SW 1271 (cell line): ENCODE measurements at regions not wholly inside any gene's neighbourhood (a gene's known extent, or its start where the extent isn't known, plus 50 kb on each side); places are given as distances from the start of the nearest gene placed in this dataset.
"Not testable (repeated sequence)": the region's sequence is repeated elsewhere in the genome, so short reads cannot be mapped to it uniquely, and the experiment has no call there.

Experiments used
- DNase-seq, 2 experiments: peaks; one replicate each; lab custom pipeline; 2025; lab: John Stamatoyannopoulos, UW

DNA sequence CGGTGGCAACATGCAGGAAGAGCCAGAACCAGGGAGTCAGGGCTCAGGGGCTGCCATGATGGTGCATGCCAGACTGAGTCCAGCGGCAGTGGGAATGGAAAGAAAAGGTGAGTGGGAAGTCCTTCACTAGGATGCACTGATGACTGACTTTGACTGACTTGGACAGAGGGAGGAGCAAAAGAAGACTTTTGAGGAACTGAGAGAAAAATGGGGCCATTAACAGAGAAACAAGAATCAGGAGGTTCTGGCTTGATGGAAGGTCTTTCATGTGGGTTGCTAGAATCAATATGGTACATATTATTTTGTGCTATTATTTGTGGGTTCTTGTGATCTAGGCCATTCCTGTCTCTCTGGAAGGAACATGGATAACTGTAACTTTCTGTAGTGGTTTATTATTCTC lies 454.6 kb upstream of the PROX1 start:
- no peak for DNase-seq

DNA sequence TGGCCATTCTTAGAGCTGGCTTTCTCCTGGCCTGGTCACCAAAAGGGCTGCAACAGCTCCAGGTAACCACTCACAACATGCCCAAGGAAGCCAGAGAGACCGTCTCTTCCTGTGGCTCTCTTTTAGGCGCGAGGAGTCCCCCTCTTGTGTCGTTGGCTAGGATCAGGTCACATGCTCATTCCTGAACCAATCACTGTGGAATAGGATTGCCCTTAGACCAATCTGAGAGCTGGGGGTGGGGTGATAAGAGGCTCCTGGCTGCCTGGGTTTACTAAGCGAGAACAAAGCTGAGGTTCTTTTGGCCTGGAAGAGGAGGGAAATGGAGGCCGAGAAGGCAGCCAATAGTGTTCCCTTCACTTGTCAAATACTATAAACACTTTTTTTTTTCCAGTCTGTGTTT lies 452.1 kb upstream of the PROX1 start:
- DNase-seq = no peak

DNA sequence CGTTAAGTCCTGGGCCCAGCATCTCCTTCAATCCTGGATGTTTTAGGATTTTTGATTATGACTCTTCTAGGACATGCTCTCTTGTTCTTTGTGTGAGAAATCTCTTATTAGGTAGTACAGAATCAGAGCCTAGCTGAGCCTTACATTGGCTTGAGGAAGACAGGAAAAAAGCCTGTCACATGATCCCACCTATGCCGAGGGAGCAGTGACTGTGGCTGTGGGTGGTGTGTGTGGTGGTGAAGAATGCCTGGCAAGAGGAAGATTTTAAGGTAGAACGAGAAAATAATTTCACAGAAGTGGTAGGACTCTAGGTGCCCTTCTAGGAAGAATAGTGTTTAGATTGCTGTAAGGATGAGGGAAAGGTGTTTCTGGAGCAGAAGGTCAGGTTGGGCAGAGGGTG lies 449.5 kb upstream of the PROX1 start:
- DNase-seq = no peak

DNA sequence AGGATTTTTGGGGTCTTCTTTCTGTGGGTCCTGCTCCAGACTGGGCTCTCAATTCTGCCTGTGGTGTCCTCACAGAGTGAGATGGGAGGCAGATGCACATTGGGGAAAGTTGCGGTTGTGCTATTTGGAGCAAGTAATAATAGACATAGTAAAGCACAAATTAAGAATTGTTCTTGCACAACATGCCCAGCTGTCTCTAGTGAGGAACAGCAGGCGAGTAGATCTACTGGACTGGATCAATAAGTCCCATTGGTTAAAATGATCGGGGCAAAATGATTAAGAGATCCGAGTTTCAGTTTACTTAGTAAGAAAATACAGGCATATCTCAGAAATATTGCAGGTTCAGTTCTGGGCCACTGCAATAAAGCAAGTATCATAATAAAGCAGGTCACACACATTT lies 448.3 kb upstream of the PROX1 start:
- no peak for DNase-seq

DNA sequence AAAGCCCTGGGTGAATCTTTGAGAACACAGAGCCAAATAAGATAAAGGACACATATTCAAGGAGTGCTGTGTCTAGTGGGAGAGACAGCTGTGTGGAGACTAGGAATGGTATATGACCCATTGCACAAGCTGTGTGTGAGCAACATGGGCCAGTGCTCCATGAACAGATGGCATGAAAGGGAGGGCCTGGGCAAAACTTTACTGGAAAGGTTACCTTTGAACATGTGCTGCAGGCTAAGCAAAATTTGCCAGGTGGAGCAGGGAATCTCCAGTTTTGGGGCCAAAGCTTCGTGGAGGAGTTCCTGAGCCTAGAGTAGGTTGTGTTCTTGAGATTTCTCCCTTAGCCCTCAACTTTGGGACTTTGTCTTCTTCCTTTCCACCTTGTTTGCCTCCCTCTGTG lies 446.1 kb upstream of the PROX1 start:
- DNase-seq = no peak

DNA sequence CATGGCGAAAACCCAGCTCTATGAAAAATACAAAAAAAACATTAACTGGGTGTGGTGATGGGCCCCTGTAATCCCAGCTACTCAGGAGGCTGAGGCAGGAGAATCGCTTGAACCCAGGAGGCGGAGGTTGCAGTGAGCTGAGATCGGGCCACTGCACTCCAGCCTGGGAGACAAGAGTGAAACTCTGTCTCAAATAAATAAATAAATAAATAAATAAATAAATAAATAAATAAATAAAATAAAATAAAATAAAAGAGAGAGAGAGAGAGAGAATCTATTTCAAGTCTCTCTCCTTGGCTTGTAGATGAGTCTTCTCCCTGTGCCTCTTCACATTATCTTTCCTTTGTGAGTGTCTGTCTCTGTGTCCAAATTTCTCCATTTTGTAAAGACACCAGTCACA lies 442.6 kb upstream of the PROX1 start:
- DNase-seq = not testable (repeated sequence)

DNA sequence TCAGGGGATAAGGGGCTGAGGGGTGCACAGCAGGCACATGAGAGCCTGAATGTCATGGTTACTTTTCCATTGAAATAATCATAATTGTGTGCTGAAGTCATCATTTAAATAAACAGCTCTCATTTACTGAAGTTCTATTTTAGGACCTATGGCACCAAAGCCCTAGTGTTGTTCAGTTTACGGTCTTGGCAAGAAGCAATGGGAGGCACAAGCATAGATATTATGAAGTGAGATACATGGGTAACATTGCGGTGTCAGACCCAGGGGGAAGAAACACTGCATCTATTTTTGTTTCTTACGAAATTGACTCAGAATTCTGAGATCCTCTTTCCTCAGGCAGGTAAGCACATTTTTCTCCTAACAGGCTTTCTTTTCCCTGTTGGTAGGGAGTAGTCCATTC lies 437.8 kb upstream of the PROX1 start:
- no peak for DNase-seq

DNA sequence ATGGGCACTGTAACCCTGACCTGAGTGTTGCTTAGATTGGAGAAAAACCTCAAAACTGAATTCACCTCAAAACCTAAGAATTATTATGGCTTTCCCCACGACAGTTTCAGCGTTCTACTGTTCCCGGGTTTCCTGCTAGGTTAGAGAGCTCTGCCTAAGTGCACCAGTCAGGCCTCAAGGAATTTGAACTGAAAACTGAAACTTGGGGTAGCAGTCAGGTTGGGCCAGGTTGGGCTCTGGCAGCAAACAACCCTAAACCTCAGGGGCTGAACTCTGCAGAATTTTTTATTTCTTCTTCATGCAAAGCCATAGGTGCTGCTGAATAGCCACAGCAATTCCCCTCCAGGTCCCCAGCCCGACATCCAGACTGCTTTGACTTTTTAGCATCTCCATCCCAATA lies 437.0 kb upstream of the PROX1 start:
- DNase-seq = no peak

DNA sequence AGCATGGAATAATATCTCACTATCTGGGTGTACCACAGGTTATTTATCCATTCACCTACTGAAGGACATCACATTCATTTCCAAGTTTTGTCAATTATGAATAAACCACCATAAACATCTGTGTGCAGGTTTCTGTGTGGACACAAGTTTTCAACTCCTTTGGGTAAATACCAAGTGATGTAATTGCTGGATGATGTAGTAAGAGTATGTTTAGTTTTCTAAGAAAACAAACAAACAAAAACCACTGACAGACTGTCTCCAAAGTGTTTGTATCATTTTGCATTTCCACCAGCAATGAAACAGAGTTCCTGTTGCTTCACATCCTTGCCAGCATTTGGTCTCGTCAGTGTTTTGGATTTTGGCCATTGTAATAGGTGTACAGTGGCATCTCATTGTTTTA lies 435.7 kb upstream of the PROX1 start:
- no peak for DNase-seq

DNA sequence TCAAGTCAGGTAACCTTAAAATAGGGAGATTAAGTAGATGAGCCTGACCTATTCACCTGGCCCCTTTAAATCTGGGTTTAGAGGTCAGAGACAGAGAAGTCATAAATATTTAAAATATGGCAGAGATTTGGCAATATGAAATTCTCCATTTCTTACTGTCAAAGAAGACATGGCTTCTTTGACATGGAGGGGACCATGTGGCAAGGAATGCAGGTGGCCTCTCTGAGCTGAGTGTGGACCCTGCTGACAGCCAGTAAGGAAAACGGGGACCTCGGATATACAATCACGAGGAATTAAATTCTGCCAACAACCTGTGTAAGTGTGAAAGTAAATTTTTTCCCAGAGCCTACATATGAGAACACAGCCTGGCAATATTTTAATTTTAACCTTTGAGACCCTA lies 427.5 kb upstream of the PROX1 start:
- DNase-seq = no peak

DNA sequence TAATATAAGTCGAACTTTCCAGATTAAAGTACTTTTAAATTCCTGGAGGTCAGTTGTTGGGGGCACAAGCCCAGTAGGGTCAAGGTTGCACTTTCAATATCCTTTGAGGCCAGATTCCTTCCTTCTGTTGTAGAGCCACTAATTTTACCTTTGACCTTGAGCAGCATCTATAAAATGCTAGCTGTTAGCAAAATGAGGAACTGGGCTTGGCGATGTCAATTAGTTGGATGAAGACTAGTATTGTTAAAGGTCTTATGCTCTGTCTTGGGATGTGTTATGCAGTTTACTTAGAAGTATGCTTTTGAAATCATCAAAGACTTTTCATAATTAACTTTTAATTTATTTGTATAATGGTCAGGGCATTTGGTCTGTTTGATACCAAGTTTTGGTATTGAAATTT lies 425.9 kb upstream of the PROX1 start:
- no peak for DNase-seq

DNA sequence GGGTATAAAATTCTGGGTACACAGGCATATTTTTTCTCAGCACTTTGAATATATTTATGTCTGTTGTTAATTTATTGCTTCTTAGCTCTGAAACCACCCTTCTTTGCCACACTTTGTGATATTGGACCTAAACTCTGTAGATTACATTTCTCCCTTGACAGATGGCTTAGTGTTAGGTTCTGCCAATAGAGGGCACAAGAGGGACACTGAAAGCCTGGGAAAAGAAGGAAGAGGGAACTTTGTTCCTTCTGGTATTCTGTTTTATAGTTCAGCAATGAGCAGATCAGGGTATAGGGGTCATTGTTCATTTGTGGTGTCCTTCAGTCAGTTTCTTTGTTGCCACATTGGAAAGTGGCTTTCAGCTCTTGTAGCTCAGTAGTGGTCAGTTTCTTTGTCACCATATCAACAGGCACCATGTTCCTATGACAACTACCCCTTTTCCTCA lies 423.5 kb upstream of the PROX1 start:
- DNase-seq = no peak

DNA sequence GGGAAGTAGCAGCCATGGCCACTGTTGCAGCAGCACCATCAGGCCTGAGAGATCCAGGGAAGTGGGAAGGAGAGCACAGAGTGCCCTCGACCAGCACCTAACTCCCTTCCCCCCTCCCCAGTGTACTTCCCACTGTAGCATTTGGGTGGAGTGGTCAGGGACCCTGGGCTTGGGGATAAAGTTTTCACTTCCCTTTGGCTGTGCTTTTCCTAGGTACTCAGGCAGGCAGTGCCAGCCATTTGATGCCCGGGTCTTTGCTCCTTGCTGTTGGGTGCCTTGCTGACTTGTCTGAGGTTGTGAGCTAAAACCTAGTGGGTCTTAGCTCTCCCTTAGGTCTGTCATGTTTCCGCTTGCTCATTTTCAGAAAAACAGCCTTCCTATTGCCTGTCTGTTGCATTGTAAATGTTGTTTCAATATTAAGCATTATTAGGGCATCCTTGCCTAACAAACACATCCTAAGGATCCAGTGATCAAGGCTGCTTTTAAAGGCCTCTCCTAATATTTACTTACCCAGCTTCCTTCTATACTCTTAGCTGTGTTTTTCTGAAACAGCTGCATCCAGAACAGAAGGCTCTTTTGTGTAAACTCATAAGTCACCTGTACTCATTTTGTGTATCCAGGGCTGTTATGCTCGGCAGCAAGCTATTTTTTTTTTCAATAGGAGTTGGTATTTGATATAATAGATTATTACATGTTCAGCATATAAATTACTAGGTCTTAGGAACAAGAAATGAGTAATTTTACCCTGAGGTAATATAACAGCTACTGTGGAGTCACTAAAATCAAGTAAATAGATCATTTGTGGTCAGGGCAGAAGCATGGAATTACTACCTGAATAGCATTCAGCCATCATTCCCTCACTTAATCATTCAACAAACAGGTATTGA lies 418.6 kb upstream of the PROX1 start:
- DNase-seq = no peak

DNA sequence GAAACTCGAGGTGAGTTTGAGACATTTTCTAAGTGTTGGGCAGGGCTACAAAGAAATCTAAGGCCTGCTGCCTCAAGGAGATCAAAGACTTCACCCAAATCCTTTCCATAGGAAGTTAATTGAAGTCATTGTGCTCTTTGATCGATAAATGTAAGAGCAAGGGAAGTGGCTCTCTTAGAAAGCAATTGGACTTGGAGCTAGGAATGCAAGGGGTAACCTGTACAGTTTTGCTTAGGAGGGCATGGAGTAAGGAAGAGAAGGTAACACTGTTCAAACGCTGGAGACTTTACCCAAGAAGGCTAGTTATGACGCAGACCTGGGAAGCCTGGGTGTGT lies 418.0 kb upstream of the PROX1 start:
- DNase-seq = no peak

DNA sequence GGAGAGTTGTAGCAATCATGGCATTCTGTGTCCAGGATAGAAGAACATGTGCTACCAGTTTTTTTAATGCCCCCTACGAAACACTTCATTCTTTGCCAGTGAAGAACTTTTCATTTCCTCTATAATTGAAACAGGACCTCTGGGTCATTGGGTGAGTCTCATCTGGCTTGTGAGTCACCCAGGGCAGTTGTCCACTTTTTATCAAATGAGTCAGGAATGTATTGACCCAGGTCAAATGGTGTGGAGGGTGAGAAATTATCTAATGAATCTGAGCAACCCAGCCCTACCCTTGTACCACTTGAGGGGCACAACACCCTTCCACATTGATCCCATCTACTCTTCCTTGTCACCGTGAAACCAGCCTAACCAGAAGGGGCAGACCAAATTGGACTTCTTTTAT lies 417.3 kb upstream of the PROX1 start:
- DNase-seq = no peak

DNA sequence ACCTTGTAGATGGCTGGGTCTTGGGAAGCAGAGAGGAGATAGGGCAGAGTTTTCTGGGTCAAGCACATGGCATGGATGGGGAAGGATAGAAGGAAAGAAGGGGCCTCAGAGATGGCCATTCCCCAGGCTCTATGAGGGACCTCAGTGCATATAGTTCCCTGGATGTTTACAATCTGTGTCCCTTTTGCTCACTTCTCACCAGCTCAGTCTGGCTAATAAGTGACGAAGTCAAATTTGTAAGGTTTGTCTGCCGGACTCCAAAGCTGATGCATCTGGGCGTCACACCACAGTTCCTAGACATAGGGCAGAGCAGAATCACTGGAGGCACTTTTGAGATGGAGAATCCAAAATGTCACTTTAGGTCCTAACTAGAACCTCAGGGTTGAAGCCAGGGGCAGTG lies 416.4 kb upstream of the PROX1 start:
- no peak for DNase-seq

DNA sequence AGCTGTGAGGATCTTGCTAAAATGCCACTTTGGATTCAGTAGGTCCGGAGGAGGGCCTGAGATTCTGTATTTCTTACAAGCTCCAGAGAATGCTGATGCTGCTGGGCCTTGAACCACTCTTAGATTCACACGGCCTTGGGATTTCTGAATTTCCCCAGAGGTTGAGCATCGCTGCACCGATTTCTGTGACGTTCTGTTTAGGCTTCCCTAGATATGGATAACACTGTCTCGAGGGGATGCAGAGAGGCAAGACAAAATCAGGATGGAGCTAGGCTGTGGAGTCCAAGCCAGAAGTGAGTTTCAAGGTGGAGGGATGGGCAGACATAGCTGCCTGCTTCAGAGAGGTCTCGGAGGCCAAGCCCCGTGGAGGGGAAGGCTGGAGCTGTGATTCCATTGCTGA lies 415.9 kb upstream of the PROX1 start:
- DNase-seq = no peak

DNA sequence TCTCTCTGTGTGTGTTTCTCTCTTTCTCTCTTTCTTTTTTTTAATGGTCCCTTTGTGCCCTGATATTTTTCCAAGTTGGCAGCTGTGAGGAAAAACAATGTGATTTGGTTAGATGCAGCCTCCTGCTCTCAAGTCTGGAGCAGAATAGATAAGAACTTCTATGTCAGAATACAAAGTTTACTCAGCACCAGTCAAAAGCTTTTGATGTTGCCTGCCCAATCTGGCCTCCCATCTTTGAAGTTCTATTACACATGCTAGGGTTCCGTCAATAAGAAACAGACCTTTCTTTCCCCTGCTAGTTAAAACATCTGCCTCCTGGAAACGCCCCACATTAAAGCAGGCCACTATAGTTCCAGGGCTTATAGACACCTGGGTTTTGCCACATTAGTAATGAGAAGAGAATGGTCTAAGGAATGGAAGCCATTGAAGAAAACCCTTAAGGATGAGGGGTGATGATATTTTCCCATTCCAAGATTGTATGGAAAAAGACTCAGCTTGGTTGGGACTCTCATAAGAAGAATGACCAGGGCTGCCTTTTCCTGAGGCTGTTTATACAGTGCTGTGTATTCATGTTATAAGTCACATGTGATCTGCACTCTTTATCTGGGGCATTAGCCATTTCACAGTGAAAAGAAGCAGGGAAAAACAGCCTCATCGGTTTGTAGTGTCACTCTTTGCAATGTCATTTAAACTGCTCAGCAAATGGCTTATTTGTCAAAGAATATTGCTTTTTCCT lies 414.7 kb upstream of the PROX1 start:
- no peak for DNase-seq

DNA sequence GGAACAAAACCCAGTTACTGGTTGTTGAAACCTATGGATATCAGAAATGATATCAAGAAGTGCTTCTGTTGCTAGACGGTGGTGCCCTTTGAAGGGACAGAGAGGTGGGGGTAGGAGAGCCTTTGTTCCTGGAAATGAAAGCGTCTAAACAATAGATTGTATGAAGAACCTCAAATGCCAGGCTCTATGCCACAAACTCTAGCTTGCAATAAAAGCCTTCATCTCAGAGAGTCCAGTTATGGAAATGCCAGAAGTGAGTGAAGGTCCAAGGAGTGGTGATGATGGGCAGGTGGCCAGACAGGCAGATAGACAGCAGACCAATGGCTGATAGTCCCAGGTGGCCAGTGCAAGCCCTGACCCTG lies 414.1 kb upstream of the PROX1 start:
- DNase-seq = no peak

DNA sequence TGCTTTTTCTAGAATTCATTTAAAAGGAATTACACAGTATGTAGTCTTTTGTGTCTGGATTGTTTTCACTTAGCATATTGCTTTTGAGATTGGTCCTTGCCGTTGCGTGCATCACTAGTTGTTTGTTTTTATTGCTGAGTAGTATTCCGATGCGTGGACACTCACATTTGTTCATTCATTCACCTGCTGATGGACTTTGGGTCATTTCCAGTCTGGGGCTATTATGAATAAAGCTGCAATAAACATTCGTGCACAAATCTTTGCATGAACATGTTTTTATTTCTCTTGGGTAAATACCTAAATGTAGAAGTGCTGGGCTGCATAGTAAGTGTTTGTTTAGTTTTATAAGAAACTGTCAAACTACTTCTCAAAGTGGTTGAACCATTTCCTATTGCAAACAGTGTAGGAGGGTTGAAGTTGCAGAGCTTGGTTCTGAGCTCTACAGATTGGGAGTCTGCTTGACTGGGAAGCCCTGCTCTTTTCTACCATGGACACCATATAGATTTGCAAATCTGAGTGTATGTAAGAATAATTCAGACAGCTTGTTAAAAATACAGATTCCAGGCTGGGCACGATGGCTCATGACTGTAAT lies 404.7 kb upstream of the PROX1 start:
- no peak for DNase-seq

DNA sequence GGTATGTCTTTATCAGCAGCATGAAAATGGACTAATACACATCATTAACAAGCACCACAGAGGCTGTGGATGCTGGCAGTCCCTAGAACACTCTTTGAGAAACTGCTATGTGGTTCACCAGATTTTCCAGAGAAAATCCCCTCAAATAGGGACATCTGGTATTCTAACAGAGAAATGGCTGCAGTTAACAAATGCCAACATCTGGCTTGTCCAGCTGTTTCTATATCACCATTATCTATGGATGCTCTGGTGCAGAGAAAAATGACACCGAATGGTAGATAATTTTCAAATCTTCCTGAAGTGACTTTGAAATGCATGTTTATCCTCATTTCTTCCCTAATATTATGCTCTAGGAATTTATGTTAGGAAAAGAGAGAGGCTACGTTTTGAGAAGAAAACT lies 403.5 kb upstream of the PROX1 start:
- no peak for DNase-seq

DNA sequence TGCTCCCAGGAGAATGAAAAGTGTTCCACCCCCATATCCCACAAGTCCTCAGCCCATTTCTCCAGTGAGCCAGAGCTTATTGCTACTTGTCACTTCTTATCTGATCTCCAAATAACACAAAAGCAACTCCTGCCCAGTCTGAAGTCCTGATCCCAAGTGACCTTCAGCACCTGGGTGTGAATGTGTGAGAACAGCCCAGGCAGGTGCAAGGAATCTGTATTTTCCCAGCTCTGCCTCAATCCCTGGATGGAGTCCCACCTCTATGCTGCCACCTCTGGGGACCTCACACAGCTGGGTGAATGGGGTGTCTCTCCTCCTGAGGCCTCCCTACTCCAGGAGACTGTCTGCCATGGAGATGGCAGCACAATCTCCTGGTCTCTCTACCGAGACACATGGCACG lies 402.4 kb upstream of the PROX1 start:
- no peak for DNase-seq

DNA sequence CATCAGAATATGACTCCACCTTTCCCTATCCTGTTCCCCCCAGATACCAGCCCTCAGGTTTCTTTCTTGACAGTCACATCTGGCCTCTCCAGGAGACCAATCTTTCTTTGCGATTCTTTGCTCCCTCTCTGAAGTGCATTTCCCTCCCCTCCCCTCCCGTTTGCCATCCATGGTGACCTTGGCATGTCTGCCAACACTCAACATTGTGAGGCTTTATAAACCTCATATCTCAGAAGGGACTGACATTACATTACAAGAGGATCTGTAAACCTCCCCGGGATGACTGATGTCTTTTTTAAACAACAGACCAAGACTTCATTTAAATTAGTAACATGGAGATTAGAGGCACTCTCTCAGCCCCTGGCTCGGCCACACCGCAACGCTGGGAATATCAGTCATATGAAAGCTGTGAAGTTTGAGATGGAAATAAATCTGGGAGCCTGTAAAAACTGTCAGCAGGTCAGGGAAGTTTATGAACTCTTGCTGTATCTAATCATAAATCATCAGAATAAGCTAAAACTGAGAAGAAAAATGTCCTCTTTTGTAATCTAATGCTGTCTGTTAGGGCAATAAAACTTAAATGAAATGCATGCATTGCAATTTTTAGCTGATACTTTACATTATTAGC lies 401.7 kb upstream of the PROX1 start:
- DNase-seq = no peak
